NCI-H345 treated with DMSO at 0.1 percent for 48 hours (cell line): ENCODE measurements at regions not wholly inside any gene's neighbourhood (a gene's known extent, or its start where the extent isn't known, plus 50 kb on each side); places are given as distances from the start of the nearest gene placed in this dataset.
"Not testable (repeated sequence)": the region's sequence is repeated elsewhere in the genome, so short reads cannot be mapped to it uniquely, and the experiment has no call there.

Experiments used
- DNase-seq: peaks from one replicate; lab custom pipeline; 2025; ENCODE audit not compliant: unreplicated experiment; lab: John Stamatoyannopoulos, UW

DNA sequence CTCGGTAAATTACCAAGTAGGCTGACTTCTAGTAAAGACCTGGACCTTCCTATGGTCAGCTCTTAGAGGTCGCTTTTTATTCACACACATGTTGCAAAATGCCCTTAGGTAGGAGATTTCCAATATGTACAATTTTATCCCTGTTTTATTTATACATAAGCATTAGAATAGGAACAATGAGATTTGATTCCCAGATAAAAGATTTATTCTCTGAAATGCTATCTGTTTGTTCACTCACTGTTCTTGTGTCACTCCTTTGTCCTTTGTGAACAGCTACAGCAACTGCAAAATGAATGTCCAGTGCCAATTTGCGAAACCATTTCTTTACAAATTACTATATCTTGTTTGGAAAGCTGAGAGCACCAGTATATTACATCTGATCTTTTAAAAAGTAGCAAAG lies 991.5 kb upstream of the TYRP1 start:
- DNase-seq = no peak

- DNase-seq = no peak
Observed at GRCh38 chr9:11702548-11702947, 990.6 kb upstream of the TYRP1 start.

- DNase-seq = not testable (repeated sequence)
Observed at GRCh38 chr9:11704198-11704597, 989.0 kb upstream of the TYRP1 start.

DNA sequence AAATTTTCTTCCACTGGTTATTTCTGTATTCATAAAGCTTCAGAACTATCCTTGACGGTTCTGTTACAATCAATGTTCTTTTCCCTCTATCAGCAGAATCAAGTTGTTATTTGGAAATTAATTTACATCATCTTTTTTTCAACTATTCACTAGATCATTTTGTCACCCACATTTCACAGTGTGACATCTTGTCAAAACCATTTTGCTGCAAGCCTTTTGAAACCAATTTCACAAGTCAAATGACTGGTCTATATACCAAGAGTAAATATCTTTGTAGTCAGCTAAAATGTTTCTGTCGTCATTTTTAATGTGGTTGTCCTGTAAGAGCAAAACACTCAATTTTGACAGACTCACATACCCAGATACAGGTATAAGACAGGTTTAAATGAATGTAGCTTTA lies 984.3 kb upstream of the TYRP1 start:
- DNase-seq = no peak

- DNase-seq = no peak
Observed at GRCh38 chr9:11709567-11709966, 983.6 kb upstream of the TYRP1 start.

GRCh38 chr9:11713077-11713476 lies 980.1 kb upstream of the TYRP1 start:
- DNase-seq = no peak

GRCh38 chr9:11722957-11723356 lies 970.2 kb upstream of the TYRP1 start:
- DNase-seq = no peak

- no peak for DNase-seq
Observed at GRCh38 chr9:11726659-11727058, 966.5 kb upstream of the TYRP1 start.

GRCh38 chr9:11735391-11735790 lies 957.8 kb upstream of the TYRP1 start:
- DNase-seq = no peak

DNA sequence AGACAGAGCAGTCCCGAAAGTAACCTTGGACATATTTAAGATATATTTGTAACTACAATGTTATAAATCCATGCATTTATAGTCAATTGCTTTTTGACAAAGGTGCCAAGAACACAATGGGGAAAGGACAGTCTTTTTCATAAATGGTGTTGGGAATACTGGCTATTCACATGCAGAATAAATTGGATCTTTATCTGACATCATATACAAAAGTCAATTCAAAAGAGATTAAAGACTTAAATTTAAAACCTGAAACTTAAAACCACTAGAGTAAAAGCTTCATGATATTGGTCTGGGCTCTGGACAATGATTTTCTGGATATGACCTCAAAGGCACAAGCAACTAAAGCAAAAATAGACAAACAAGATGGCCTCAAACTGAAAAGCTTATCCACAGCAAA lies 950.7 kb upstream of the TYRP1 start:
- DNase-seq = no peak

DNA sequence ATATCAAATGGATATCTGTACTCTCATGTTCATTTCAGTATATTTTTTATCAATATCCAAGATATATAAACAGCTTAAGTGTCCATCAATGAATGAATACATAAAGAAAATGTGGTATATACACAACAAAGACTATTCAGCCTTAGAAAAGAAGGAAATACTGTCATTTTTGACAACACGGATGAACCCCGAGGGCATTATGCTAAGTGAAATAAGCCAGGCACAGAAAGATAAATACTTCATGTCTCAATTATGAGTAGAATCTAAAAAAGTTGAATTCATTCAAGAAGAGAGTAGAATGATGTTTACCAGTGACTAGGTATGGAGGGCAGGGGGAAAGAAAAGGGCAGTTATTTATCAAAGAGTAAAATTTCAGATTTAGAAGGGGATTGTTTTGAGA lies 949.8 kb upstream of the TYRP1 start:
- no peak for DNase-seq

GRCh38 chr9:11749396-11749795 lies 943.8 kb upstream of the TYRP1 start:
- no peak for DNase-seq

- no peak for DNase-seq
Observed at GRCh38 chr9:11755951-11756350, 937.2 kb upstream of the TYRP1 start.

- DNase-seq = no peak
Observed at GRCh38 chr9:11757408-11757807, 935.8 kb upstream of the TYRP1 start.

GRCh38 chr9:11758016-11758415 lies 935.2 kb upstream of the TYRP1 start:
- no peak for DNase-seq

- DNase-seq = no peak
Observed at GRCh38 chr9:11779971-11780370, 913.2 kb upstream of the TYRP1 start.

- no peak for DNase-seq
Observed at GRCh38 chr9:11792870-11793269, 900.3 kb upstream of the TYRP1 start.

DNA sequence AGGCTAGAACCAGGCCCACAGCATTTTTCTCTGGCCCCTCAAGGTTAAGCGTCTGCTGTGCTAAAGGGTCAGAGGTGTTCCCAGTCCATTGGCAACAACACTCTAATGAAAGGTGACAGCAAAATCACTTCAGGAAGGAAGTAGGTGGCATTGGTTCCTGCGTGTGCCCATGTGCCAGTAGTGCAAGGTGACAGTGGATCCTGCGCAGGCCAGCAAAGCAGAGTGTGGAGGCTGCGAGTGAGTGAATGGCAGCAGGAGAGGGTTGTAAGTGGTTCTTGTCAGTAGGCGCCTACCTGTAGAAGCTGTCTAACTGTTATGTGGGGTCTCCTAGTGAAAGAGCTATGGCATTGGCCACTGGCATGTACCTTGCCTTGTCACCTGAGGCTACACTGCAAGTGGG lies 898.2 kb upstream of the TYRP1 start:
- DNase-seq = no peak

DNA sequence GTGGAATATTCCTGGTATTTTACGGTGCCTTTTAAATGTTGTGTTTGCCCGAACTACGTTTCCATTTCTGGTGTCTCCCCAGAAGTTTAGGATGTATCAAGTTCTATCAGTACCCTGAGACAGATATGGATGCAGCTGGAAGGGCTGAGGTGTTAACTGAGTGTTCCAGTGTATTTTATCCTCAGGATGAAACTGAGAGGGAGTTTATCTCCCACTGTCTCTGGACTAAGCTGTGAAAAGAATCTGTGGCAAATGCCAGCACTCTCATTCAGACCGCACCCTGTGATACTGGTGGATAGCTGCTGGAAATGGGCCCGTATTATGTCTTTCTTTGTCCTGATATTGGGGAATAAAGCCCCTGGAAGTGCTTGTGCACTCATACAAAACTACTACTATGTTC lies 887.2 kb upstream of the TYRP1 start:
- no peak for DNase-seq

- no peak for DNase-seq
Observed at GRCh38 chr9:11821306-11821975, 871.7 kb upstream of the TYRP1 start.

GRCh38 chr9:11828201-11828600 lies 865.0 kb upstream of the TYRP1 start:
- no peak for DNase-seq

DNA sequence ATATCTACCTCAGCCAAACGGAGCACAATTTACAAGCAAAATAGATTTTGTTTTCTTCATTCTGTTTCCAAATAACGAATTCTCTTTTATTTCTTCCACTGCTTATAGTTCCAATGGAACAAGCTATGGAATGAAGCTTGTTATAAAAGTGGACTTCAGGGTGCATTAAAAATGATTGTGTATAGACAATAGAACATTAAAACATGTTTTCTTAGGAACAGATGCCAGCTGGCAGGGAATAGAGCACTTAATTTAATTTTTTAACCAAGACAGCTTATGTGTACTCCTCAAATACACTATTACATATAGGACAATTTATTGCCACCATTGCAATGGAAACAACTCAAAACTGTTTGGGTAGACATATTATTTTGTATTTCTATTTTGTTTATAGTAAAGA lies 860.1 kb upstream of the TYRP1 start:
- DNase-seq = no peak

DNA sequence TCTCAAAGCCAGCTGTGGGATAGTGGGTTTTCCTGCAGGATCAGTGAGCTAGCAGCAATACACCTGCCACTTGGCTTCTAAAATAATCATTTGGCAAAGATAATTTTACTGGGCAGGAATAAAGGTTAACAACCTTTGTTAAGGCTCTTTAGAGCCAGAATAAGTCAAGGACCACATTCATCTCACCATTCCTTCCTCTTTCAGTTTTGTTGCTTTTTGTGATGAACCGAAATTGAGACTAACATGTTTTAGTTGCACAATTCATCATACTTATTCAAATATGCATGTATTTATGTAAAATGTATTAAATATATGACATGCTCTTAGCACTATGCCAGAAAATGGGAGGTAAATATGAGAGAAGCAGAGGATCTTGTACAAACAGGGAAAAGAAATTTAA lies 824.4 kb upstream of the TYRP1 start:
- DNase-seq = no peak

- no peak for DNase-seq
Observed at GRCh38 chr9:11871852-11872251, 821.3 kb upstream of the TYRP1 start.
